ENCODE measurements at regions not wholly inside any gene's neighbourhood (a gene's known extent, or its start where the extent isn't known, plus 50 kb on each side); places are given as distances from the start of the nearest gene placed in this dataset.

DNA sequence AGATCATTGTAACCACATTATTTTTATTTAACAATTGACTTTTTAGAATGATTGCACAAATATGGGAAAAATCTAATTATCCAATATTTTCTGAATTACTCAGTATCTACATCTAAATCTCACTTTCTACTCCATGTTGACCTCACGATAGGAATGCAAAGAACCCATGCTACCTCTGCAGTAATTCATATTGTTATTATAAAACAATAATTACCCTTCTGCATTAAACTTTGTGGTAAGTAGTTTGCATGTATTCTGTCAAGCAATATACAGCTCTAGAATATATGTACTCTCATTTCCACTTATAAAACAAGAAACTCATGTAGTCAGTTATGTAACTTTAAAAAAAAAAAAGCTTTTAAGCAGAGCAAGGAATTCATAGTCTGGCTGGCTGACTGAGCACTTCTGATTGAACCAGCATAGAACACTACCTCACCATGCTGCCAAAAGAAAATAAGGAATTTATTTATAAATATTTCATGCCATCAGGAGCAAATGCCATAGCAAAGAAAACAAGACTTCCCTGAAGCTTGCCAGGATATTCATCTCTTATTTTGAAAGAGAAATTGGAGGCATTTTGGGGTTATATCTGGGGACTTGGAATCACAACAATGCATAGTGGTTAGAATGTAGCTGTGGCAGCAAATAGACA is 895.7 kb downstream of the XPNPEP1 start:
- no peaks in the 10 kb centered on the region for H3K27me3 Mint-ChIP-seq
- no peak overlapping the region for H3K4me3 Mint-ChIP-seq
- no peaks in the 10 kb centered on the region for H3K36me3 Mint-ChIP-seq
- ATAC-seq (no peak), DNase-seq (no peak)
- CTCF ChIA-PET: no interaction called here
- H3K9me3 Mint-ChIP-seq (ENCODE audit: low read depth): peaks cover 13% of the 10 kb centered on the region
- H3K27ac Mint-ChIP-seq: no peak overlapping the region
- no peaks in the 10 kb centered on the region for H3K4me1 Mint-ChIP-seq

- H3K9me3 Mint-ChIP-seq (ENCODE audit: low read depth): peaks cover 9% of the 10 kb centered on the region
- CTCF ChIA-PET: no interaction called here
- H3K27me3 Mint-ChIP-seq: no peaks in the 10 kb centered on the region
- H3K4me3 Mint-ChIP-seq: no peak overlapping the region
- no peak overlapping the region for H3K27ac Mint-ChIP-seq
- DNase-seq (no peak), ATAC-seq (no peak)
- no peaks in the 10 kb centered on the region for H3K4me1 Mint-ChIP-seq
- H3K36me3 Mint-ChIP-seq: no peaks in the 10 kb centered on the region
Observed at GRCh38 chr10:109025172-109025571, 898.1 kb downstream of the XPNPEP1 start.

- Mint-ChIP-seq H3K27me3 (no peaks in the 10 kb centered on the region), H3K9me3 (ENCODE audit: low read depth) (peaks cover 9% of the 10 kb centered on the region), H3K4me3 (no peak overlapping the region), H3K4me1 (no peaks in the 10 kb centered on the region), H3K36me3 (no peaks in the 10 kb centered on the region), H3K27ac (no peak overlapping the region)
- ATAC-seq (no peak), DNase-seq (no peak)
- CTCF ChIA-PET: no interaction called here
Observed at GRCh38 chr10:109022417-109023049, 900.8 kb downstream of the XPNPEP1 start.

GRCh38 chr10:109019001-109019424 is 904.3 kb downstream of the XPNPEP1 start:
- Mint-ChIP-seq H3K9me3 (ENCODE audit: low read depth) (peaks cover 5% of the 10 kb centered on the region), H3K4me3 (no peak overlapping the region), H3K27me3 (no peaks in the 10 kb centered on the region), H3K27ac (no peak overlapping the region), H3K4me1 (no peaks in the 10 kb centered on the region), H3K36me3 (no peaks in the 10 kb centered on the region)
- DNase-seq: no peak
- ATAC-seq: no peak
- CTCF ChIA-PET: no interaction called here

GRCh38 chr10:109007514-109007913 is 915.8 kb downstream of the XPNPEP1 start:
- Mint-ChIP-seq H3K36me3 (no peaks in the 10 kb centered on the region), H3K4me1 (no peaks in the 10 kb centered on the region), H3K4me3 (no peak overlapping the region), H3K27me3 (no peaks in the 10 kb centered on the region), H3K27ac (no peak overlapping the region), H3K9me3 (ENCODE audit: low read depth) (peaks cover 5% of the 10 kb centered on the region)
- DNase-seq (no peak), ATAC-seq (no peak)
- CTCF ChIA-PET: no interaction called here

DNA sequence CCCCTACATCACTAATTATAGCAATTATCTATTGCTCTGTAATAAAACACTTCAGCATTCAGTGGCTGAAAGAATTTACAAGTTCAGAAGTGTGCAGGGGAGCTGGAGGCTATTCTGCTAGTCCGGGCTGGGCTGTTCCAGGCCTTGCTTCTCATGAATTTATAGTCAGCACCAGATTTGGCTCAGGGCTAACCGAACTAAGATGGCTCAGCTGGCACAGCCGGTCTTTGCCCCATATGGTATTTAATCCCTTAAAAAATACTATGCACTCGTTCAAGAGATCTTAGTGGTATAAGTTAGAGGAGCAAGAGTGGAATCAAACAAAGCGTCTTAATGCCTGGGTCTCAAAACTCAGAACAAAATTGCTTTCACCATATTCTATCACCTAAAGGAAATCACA is 932.9 kb downstream of the XPNPEP1 start:
- no peaks in the 10 kb centered on the region for H3K27me3 Mint-ChIP-seq
- ATAC-seq (no peak), DNase-seq (no peak)
- H3K9me3 Mint-ChIP-seq (ENCODE audit: low read depth): peaks cover 9% of the 10 kb centered on the region
- H3K4me1 Mint-ChIP-seq: no peaks in the 10 kb centered on the region
- CTCF ChIA-PET: no interaction called here
- no peak overlapping the region for H3K27ac Mint-ChIP-seq
- no peaks in the 10 kb centered on the region for H3K36me3 Mint-ChIP-seq
- H3K4me3 Mint-ChIP-seq: no peak overlapping the region

GRCh38 chr10:108989976-108990375 is 933.3 kb downstream of the XPNPEP1 start:
- Mint-ChIP-seq H3K4me3 (no peak overlapping the region), H3K27ac (no peak overlapping the region), H3K9me3 (ENCODE audit: low read depth) (peaks cover 9% of the 10 kb centered on the region), H3K4me1 (no peaks in the 10 kb centered on the region), H3K27me3 (no peaks in the 10 kb centered on the region), H3K36me3 (no peaks in the 10 kb centered on the region)
- CTCF ChIA-PET: no interaction called here
- ATAC-seq: no peak
- no peak for DNase-seq

DNA sequence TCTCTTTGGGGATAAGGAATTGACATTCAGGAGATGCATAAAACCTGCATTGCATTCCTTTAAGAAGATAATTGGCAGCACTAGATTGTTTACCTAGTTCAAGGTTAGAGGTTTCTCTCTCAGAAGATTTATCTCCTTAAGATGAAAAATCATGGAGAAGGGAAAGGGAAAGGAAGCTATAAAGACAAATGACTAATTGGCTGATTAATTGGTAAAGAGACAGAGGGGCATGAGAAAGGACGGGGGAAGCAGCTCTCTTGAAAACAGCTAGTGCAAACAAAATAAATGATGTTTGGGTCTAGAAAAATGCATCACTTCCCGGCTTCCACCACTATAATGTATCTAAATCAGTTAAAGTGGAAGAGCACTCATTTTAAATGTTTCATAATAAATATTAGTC is 941.2 kb downstream of the XPNPEP1 start:
- no peak for DNase-seq
- Mint-ChIP-seq H3K4me3 (no peak overlapping the region), H3K9me3 (ENCODE audit: low read depth) (peaks cover 7% of the 10 kb centered on the region), H3K36me3 (no peaks in the 10 kb centered on the region), H3K27me3 (no peaks in the 10 kb centered on the region), H3K27ac (no peak overlapping the region), H3K4me1 (no peaks in the 10 kb centered on the region)
- CTCF ChIA-PET: no interaction called here
- no peak for ATAC-seq

GRCh38 chr10:108980869-108981268 is 942.4 kb downstream of the XPNPEP1 start:
- DNase-seq (no peak), ATAC-seq (no peak)
- no peak overlapping the region for H3K27ac Mint-ChIP-seq
- H3K36me3 Mint-ChIP-seq: no peaks in the 10 kb centered on the region
- CTCF ChIA-PET: no interaction called here
- no peaks in the 10 kb centered on the region for H3K27me3 Mint-ChIP-seq
- H3K9me3 Mint-ChIP-seq (ENCODE audit: low read depth): peaks cover 7% of the 10 kb centered on the region
- no peaks in the 10 kb centered on the region for H3K4me1 Mint-ChIP-seq
- no peak overlapping the region for H3K4me3 Mint-ChIP-seq

DNA sequence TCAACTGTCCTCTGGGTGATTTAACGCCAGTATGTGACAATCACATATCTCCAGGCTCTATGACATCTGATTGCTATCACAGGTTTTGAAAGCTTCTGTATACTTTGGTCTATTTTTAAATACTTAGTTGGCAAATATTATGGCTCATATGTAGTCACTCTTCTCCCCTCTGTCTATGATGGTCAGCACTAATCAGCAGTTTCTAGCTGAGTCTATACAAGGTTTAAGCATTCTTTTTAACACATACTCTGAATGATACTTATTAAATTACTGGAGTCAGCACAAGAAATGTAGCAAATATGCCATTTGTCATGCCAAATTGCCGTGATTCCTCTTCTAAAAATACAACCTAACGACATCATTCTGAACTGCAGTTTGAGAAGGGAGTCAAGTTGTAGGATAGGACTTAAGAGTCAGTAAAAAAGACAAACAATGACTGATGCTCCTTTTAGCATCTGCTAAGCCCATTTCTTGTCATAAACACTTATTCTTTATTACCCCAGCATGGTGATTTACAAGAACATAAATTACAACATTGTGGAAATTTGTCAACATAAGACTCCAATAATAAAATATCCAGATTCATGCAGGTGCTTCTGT is 947.8 kb downstream of the XPNPEP1 start:
- Mint-ChIP-seq H3K27me3 (no peaks in the 10 kb centered on the region), H3K27ac (no peak overlapping the region), H3K4me3 (no peak overlapping the region), H3K9me3 (ENCODE audit: low read depth) (peaks cover 8% of the 10 kb centered on the region), H3K36me3 (no peaks in the 10 kb centered on the region), H3K4me1 (no peaks in the 10 kb centered on the region)
- ATAC-seq (no peak), DNase-seq (no peak)
- CTCF ChIA-PET: no interaction called here

DNA sequence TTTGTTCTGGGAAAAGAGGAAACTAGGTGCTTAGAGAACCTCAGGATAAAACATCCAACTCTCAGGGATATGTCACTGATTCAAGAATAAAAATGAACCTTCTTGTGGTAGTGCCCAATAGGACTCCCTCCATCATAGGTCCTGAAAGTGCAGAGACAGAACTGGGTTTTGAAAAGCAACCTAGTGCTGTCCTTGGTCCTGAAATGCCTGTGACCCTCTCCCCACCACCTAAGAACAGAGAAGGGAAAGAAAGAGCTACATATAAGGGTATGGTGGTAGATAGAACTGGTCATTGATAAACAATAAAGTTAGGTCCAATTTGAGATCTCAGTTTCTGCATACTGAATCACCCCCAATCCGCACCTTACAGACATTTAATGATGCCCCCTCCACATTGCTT is 953.3 kb downstream of the XPNPEP1 start:
- H3K4me1 Mint-ChIP-seq: no peaks in the 10 kb centered on the region
- no peaks in the 10 kb centered on the region for H3K27me3 Mint-ChIP-seq
- CTCF ChIA-PET: no interaction called here
- ATAC-seq (no peak), DNase-seq (no peak)
- no peak overlapping the region for H3K4me3 Mint-ChIP-seq
- H3K36me3 Mint-ChIP-seq: no peaks in the 10 kb centered on the region
- no peak overlapping the region for H3K27ac Mint-ChIP-seq
- peaks cover 5% of the 10 kb centered on the region for H3K9me3 Mint-ChIP-seq (ENCODE audit: low read depth)

DNA sequence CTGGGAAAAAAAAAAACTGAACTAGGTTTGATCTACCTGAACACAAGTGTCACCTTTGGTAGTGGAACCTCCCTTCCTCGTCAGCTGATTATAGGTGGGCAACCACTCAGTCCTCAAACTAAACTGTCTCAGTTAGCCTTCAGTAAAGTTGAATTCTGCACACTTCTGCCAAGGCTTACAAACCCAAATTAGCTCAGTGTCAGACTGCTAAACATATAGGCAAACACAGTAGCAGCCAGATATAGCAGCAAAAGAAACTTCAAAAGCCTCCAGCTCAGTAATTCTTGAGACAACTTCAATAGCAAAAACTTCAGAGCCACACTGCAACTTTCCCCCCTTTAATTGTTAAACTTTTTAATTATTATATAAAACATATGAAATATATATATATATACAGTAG is 956.9 kb downstream of the XPNPEP1 start:
- DNase-seq: no peak
- ATAC-seq: no peak
- Mint-ChIP-seq H3K27me3 (no peaks in the 10 kb centered on the region), H3K36me3 (no peaks in the 10 kb centered on the region), H3K4me1 (no peaks in the 10 kb centered on the region), H3K4me3 (no peak overlapping the region), H3K27ac (no peak overlapping the region), H3K9me3 (ENCODE audit: low read depth) (no peaks in the 10 kb centered on the region)
- CTCF ChIA-PET: no interaction called here

- H3K36me3 Mint-ChIP-seq: no peaks in the 10 kb centered on the region
- H3K4me3 Mint-ChIP-seq: no peak overlapping the region
- no peaks in the 10 kb centered on the region for H3K27me3 Mint-ChIP-seq
- no peaks in the 10 kb centered on the region for H3K9me3 Mint-ChIP-seq (ENCODE audit: low read depth)
- H3K27ac Mint-ChIP-seq: no peak overlapping the region
- no peak for ATAC-seq
- CTCF ChIA-PET: no interaction called here
- no peaks in the 10 kb centered on the region for H3K4me1 Mint-ChIP-seq
- no peak for DNase-seq
Observed at GRCh38 chr10:108966005-108966404, 957.3 kb downstream of the XPNPEP1 start.

- H3K4me1 Mint-ChIP-seq: no peaks in the 10 kb centered on the region
- H3K27ac Mint-ChIP-seq: no peak overlapping the region
- DNase-seq (no peak), ATAC-seq (no peak)
- H3K36me3 Mint-ChIP-seq: no peaks in the 10 kb centered on the region
- CTCF ChIA-PET: no interaction called here
- H3K27me3 Mint-ChIP-seq: no peaks in the 10 kb centered on the region
- no peak overlapping the region for H3K4me3 Mint-ChIP-seq
- H3K9me3 Mint-ChIP-seq (ENCODE audit: low read depth): no peaks in the 10 kb centered on the region
Observed at GRCh38 chr10:108962172-108962571, 961.1 kb downstream of the XPNPEP1 start.

Data from activated CD8-positive, alpha-beta memory T cell treated with anti-CD3 and anti-CD28 coated beads, Interleukin-2, amount 10 ng/mL, durations not matched to agents 7 days and 5 days (primary cell).